ENCODE measurements at regions not wholly inside any gene's neighbourhood (a gene's known extent, or its start where the extent isn't known, plus 50 kb on each side); places are given as distances from the start of the nearest gene placed in this dataset.

GRCh38 chr5:15183520-15183919 lies 311.9 kb upstream of the ANKH start:
- intact Hi-C loops (cut with DNase I; ENCODE audit: low total_unique reads): no loop called here

GRCh38 chr5:15170173-15170572 lies 298.6 kb upstream of the ANKH start:
- H3K27me3 ChIP-seq (replicated peaks in 1 of 7): no peaks in the 10 kb centered on the region
- no peak overlapping the region for H3K4me3 ChIP-seq
- TF ChIP-seq POLR2AphosphoS5 (IDR thresholded peaks at IDR 0.05) (no peak), POLR2A (IDR thresholded peaks at IDR 0.05) (no peak), CTCF (IDR thresholded peaks at IDR 0.05 in 8 of 11, conservative IDR thresholded peaks at IDR 0.05 in 3 of 11) (no peak)
- no peaks in the 10 kb centered on the region for H3K36me3 ChIP-seq
- H3K4me1 ChIP-seq: no peaks in the 10 kb centered on the region
- intact Hi-C loops (cut with DNase I; ENCODE audit: low total_unique reads): no loop called here
- peaks cover 0 to 38% (median 19%) of the 10 kb centered on the region in 8 donors for H3K9me3 ChIP-seq
- no peak overlapping the region for H3K27ac ChIP-seq
- DNase-seq: no peak
- 77 to 88% (median 81%) methylated on average over 1 of the region's 1 CpG for WGBS, 5 donors

More at GRCh38 chr5:15183520-15183919, 311.9 kb upstream of the ANKH start:
- Histone ChIP-seq H3K4me3 (no peak overlapping the region), H3K4me1 (no peaks in the 10 kb centered on the region), H3K36me3 (no peaks in the 10 kb centered on the region), H3K27me3 (replicated peaks in 1 of 7) (no peaks in the 10 kb centered on the region), H3K9me3 (peaks cover 0 to 19% (median 10%) of the 10 kb centered on the region in 8 donors), H3K27ac (no peak overlapping the region)
- TF ChIP-seq POLR2AphosphoS5 (IDR thresholded peaks at IDR 0.05) (no peak), CTCF (IDR thresholded peaks at IDR 0.05 in 8 of 11, conservative IDR thresholded peaks at IDR 0.05 in 3 of 11) (no peak), POLR2A (IDR thresholded peaks at IDR 0.05) (no peak)
- WGBS, 5 donors: 77 to 92% (median 85%) methylated on average over 1 of the region's 1 CpG
- no peak for DNase-seq

GRCh38 chr5:15168358-15168757 lies 296.8 kb upstream of the ANKH start:
- H3K27me3 ChIP-seq (replicated peaks in 1 of 7): no peaks in the 10 kb centered on the region
- 86 to 96% (median 90%) methylated on average over 2 of the region's 2 CpGs for WGBS, 5 donors
- H3K36me3 ChIP-seq: no peaks in the 10 kb centered on the region
- TF ChIP-seq CTCF (IDR thresholded peaks at IDR 0.05 in 8 of 11, conservative IDR thresholded peaks at IDR 0.05 in 3 of 11): no peak
- no peak for TF ChIP-seq POLR2AphosphoS5 (IDR thresholded peaks at IDR 0.05)
- TF ChIP-seq POLR2A (IDR thresholded peaks at IDR 0.05): no peak
- H3K4me1 ChIP-seq: no peaks in the 10 kb centered on the region
- intact Hi-C loops (cut with DNase I; ENCODE audit: low total_unique reads): no loop called here
- H3K4me3 ChIP-seq: no peak overlapping the region
- no peak overlapping the region for H3K27ac ChIP-seq
- peaks cover 0 to 21% (median under 1%) of the 10 kb centered on the region in 8 donors for H3K9me3 ChIP-seq
- no peak for DNase-seq

- 64 to 85% (median 79%) methylated on average over 2 of the region's 2 CpGs for WGBS, 5 donors
- intact Hi-C loops (cut with DNase I; ENCODE audit: low total_unique reads): no loop called here
- no peak overlapping the region for H3K27ac ChIP-seq
- H3K9me3 ChIP-seq: peaks cover 0 to 5% (median 0%) of the 10 kb centered on the region in 8 donors
- TF ChIP-seq CTCF (IDR thresholded peaks at IDR 0.05 in 8 of 11, conservative IDR thresholded peaks at IDR 0.05 in 3 of 11) (no peak), POLR2AphosphoS5 (IDR thresholded peaks at IDR 0.05) (no peak), POLR2A (IDR thresholded peaks at IDR 0.05) (no peak)
- H3K4me3 ChIP-seq: no peak overlapping the region
- DNase-seq: no peak
- H3K4me1 ChIP-seq: no peaks in the 10 kb centered on the region
- H3K36me3 ChIP-seq: no peaks in the 10 kb centered on the region
- no peaks in the 10 kb centered on the region for H3K27me3 ChIP-seq (replicated peaks in 1 of 7)
These were observed 288.5 kb upstream of the ANKH start for GRCh38 chr5:15160091-15160490.

All from spleen (tissue), 11 donors.